Esophagus muscularis mucosa (tissue), 4 donors: ENCODE measurements at regions not wholly inside any gene's neighbourhood (a gene's known extent, or its start where the extent isn't known, plus 50 kb on each side); places are given as distances from the start of the nearest gene placed in this dataset.

Source experiments
- DNase-seq: peaks from one replicate; pipeline ENCODE4 v3.0.0-alpha.2; 2017; ENCODE audit errors: extremely low spot score
- H3K27ac ChIP-seq, 4 donors: fragments of 200-600 bp; sonication (generic); replicated peaks in 1 of 4; 1 replicate in 3 of 4; 2 replicates in 1 of 4; pipeline ENCODE4 v1.5.1; 2016 to 2019; ENCODE audit warnings: mild to moderate bottlenecking in 1 of 4
- H3K27me3 ChIP-seq, 4 donors: fragments of 200-600 bp; sonication (generic); one replicate each; pipeline versions ENCODE4 v1.5.1 to v1.6.0; 2016 to 2019
- H3K36me3 ChIP-seq, 4 donors: fragments of 200-600 bp; sonication (generic); one replicate each; pipeline ENCODE4 v1.5.1; 2016 to 2019
- H3K4me1 ChIP-seq, 4 donors: fragments of 200-600 bp; sonication (generic); one replicate each; pipeline ENCODE4 v1.5.1; 2016 to 2019
- H3K4me3 ChIP-seq, 4 donors: fragments of 200-600 bp; sonication (generic); 1 replicate in 2 of 4; 2 replicates in 2 of 4; pipeline ENCODE4 v1.5.1; 2016 to 2019; ENCODE audit warnings: mild to moderate bottlenecking in 4 of 4, moderate library complexity in 1 of 4
- H3K9me3 ChIP-seq, 4 donors: fragments of 200-600 bp; sonication (generic); 1 replicate in 3 of 4; 2 replicates in 1 of 4; pipeline ENCODE4 v1.5.1; 2016 to 2019
- EP300 ChIP-seq: sonication (generic); formaldehyde crosslinking; IDR thresholded peaks from one replicate; pipeline ENCODE4 v1.6.1; 2017; ENCODE audit warnings: antibody characterized with exemption
- POLR2A ChIP-seq: fragments of 450-650 bp; IDR thresholded peaks from one replicate; pipeline ENCODE4 v1.6.1; 2017; ENCODE audit warnings: antibody characterized with exemption, moderate library complexity, mild to moderate bottlenecking, low read depth
- POLR2AphosphoS5 ChIP-seq, 2 donors: sonication (generic); formaldehyde crosslinking; IDR thresholded peaks; one replicate each; pipeline ENCODE4 v1.6.1; 2017; ENCODE audit warnings: antibody characterized with exemption in 2 of 2
- WGBS: methylation state at CpG from one replicate; pipeline ENCODE4 v1.1.5; 2018; 5-methylcytosine and 5-hydroxymethylcytosine counted together
- intact Hi-C: fragments of 100-400 bp; cut with DNase I; formaldehyde crosslinking; loops from one replicate; pipeline ENCODE4 v1.15.1; 2023
- TF ChIP-seq, protein P1 (sequence below), 3 experiments: fragments of 200-600 bp in 2 of 3; fragments of 450-650 bp in 1 of 3; sonication (generic) in 2 of 3; IDR thresholded peaks; one replicate each; pipeline ENCODE4 v1.5.1; 2017 to 2019; ENCODE audit warnings: antibody characterized with exemption in 3 of 3, mild to moderate bottlenecking in 2 of 3, moderate library complexity in 1 of 3

DNA sequence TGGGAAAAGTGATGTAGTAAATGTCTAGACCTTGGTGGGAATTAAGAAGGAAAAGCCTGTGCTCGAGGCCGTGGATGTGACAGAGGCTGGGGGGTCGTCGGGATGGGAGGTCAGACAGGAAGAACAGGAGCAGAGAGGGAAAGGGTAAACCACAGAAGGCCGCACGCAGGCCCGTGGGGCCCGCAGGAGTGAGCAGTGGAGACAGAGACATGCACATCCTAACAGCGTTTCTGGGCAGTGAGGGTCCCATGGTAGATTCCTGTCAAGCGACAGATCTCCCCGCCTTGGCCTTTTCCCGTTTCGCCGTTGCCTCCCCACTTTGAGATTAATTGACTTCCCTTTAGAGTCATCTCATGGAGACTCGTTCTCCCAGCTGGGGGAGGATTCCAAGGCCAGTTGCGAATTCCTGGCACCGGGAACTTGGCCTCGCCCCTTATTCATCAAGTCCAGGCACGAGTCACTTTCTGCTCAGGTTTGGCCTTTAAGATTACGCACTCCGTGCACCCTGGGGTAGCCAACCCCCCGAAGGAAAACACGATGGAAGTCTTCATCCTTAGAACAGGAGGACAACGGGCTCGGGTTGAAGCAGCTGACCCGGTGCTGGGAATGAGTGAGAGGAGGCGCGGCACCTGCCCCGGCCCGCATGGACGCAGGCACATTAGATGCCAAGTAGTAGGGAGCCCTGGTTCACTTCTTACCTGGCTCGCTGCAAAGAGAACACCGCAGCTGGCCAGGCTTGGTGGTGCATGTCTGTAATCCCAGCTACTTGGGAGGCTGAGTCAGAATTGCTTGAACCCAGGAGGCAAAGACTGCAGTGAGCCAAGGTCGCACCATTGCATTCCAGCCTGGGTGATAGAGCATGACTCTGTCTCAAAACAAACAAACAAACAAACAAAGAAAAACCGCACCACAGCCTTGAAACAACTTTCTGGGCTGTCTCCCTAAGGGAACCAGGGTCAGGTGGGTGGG, 315.2 kb upstream of the SHH start:
- intact Hi-C loops, result no loop called here
- H3K4me3 ChIP-seq, result no peak overlapping the region
- no peaks in the 10 kb centered on the region for H3K36me3 ChIP-seq
- 80% methylated on average over 28 of the region's 35 CpGs for WGBS
- no peaks in the 10 kb centered on the region for H3K27me3 ChIP-seq
- no peaks in the 10 kb centered on the region for H3K4me1 ChIP-seq
- H3K9me3 ChIP-seq, result no peaks in the 10 kb centered on the region
- H3K27ac ChIP-seq, result no peak overlapping the region
- TF ChIP-seq, protein P1, sequence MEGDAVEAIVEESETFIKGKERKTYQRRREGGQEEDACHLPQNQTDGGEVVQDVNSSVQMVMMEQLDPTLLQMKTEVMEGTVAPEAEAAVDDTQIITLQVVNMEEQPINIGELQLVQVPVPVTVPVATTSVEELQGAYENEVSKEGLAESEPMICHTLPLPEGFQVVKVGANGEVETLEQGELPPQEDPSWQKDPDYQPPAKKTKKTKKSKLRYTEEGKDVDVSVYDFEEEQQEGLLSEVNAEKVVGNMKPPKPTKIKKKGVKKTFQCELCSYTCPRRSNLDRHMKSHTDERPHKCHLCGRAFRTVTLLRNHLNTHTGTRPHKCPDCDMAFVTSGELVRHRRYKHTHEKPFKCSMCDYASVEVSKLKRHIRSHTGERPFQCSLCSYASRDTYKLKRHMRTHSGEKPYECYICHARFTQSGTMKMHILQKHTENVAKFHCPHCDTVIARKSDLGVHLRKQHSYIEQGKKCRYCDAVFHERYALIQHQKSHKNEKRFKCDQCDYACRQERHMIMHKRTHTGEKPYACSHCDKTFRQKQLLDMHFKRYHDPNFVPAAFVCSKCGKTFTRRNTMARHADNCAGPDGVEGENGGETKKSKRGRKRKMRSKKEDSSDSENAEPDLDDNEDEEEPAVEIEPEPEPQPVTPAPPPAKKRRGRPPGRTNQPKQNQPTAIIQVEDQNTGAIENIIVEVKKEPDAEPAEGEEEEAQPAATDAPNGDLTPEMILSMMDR (IDR thresholded peaks at IDR 0.05), result no peak
- TF ChIP-seq POLR2A (no peak), EP300 (no peak), POLR2AphosphoS5 (IDR thresholded peaks at IDR 0.05) (no peak)
- DNase-seq, result no peak

DNA sequence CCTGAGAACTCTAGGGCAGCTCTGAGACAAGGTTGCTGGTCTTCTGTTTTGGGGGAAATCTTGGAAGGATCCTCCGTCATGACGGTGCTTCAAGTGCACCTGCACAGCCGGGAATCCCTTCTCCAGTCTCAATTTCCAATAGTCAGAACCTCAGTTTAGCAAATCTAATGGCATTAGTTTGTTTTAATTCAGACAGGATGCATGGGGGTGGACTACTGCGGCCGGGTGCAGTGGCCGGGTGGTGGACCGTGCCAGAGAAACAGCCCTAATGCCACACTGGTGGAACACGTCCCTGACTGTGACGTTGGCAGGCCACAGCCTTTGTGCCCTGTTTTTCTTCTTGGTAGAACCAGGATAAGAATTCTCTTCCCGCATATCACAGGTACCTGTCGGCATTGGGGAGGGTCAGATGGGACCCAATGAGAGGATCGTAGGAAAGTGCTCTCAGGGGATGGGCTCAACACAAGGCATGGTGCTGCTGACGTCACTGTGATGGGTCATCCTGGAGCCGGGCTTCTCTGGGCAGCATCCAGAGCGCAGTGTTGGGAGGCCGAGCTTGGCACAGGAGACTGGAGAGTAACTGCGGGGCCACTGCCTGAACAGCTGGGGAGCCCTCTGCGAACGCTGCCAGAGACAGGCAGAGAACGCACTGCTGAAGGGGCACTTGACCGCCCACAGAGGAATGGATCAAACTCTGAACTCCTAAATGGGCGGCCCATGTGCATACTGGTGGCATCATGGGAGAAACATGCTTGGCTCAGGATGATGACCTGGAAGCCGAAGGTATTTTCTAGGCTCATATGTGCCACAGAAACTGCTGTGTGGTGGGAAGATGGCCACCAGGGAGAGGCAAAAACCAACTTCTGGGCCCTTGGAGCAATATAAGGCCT, 313.8 kb upstream of the SHH start:
- Histone ChIP-seq H3K27ac (no peak overlapping the region), H3K4me3 (no peak overlapping the region), H3K27me3 (peaks cover 0 to 10% (median 0%) of the 10 kb centered on the region in 4 donors), H3K9me3 (no peaks in the 10 kb centered on the region), H3K36me3 (no peaks in the 10 kb centered on the region), H3K4me1 (no peaks in the 10 kb centered on the region)
- WGBS, result 82% methylated on average over 19 of the region's 23 CpGs
- no peak for DNase-seq
- intact Hi-C loops, result no loop called here
- TF ChIP-seq POLR2AphosphoS5 (IDR thresholded peaks at IDR 0.05) (no peak), POLR2A (no peak), EP300 (no peak)
- TF ChIP-seq, protein P1 (IDR thresholded peaks at IDR 0.05), result no peak

DNA sequence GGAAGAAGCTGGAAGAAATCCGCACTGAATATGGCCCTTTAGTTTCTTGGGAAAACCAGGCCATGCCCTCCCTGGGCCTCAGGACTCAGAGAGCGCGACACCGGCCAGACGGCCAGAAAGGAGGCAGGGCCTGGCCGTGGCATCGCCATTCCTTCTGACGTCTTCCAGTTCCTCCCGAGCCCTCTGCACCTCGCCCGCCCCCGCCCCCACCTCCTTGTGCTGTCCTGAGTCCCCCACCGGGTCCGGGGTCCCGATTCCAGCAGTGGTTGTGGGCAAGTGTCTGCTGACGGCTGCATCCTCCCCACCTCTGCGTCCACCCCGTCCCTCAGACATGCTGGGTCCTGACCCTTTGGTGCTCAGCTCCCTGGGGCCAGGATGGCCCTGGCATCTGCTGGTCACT, 312.1 kb upstream of the SHH start:
- Histone ChIP-seq H3K36me3 (no peaks in the 10 kb centered on the region), H3K9me3 (no peaks in the 10 kb centered on the region), H3K27ac (no peak overlapping the region), H3K4me3 (no peak overlapping the region), H3K4me1 (no peaks in the 10 kb centered on the region), H3K27me3 (peaks cover 0 to 12% (median 0%) of the 10 kb centered on the region in 4 donors)
- intact Hi-C loops, result no loop called here
- TF ChIP-seq, protein P1 (IDR thresholded peaks at IDR 0.05), result no peak
- TF ChIP-seq EP300 (no peak), POLR2AphosphoS5 (IDR thresholded peaks at IDR 0.05) (no peak), POLR2A (no peak)
- WGBS, result 81% methylated on average over 18 of the region's 18 CpGs
- DNase-seq, result no peak

DNA sequence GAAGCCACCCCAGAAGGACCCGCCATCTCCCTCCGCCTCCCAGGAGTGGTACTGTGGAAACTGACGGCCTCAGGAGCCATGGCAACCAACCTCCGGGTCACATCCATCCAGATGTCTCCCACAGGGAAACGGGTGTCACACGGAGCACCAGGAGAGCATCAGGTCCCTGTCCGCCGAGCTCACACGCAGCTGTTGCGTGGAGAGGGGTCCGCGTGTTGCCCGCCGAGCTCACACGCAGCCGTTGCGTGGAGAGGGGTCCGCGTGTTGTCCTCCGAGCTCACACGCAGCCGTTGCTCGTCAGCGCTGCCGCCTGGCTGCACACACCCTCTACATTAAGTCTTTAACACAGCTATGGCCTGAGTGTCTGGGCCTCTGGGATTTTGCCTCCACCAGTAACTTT, 311.1 kb upstream of the SHH start:
- no peaks in the 10 kb centered on the region for H3K9me3 ChIP-seq
- no peak for DNase-seq
- TF ChIP-seq EP300, result no peak
- no peak for TF ChIP-seq POLR2AphosphoS5 (IDR thresholded peaks at IDR 0.05)
- TF ChIP-seq, protein P1 (IDR thresholded peaks at IDR 0.05), result no peak
- no peak overlapping the region for H3K27ac ChIP-seq
- peaks cover 0 to 12% (median 0%) of the 10 kb centered on the region in 4 donors for H3K27me3 ChIP-seq
- 77% methylated on average over 6 of the region's 25 CpGs for WGBS
- H3K4me1 ChIP-seq, result no peaks in the 10 kb centered on the region
- H3K36me3 ChIP-seq, result no peaks in the 10 kb centered on the region
- intact Hi-C loops, result no loop called here
- no peak overlapping the region for H3K4me3 ChIP-seq
